BLaER1 treated with 17β-estradiol and CSF1 and Interleukin-3, amounts not matched to agents 10 nM and 100 nM (cell line): ENCODE measurements at regions not wholly inside any gene's neighbourhood (a gene's known extent, or its start where the extent isn't known, plus 50 kb on each side); places are given as distances from the start of the nearest gene placed in this dataset.
"Not testable (repeated sequence)": the region's sequence is repeated elsewhere in the genome, so short reads cannot be mapped to it uniquely, and the experiment has no call there.

ENCODE experiments used
- H3K27ac ChIP-seq, 11 experiments: shearing (Covaris generic); formaldehyde crosslinking; 2 replicates each; pipeline ENCODE4 v1.8.1; 2022
- H3K27me3 ChIP-seq, 11 experiments: shearing (Covaris generic); formaldehyde crosslinking; 2 replicates each; pipeline ENCODE4 v1.8.1; 2022
- H3K36me3 ChIP-seq, 11 experiments: shearing (Covaris generic); formaldehyde crosslinking; 2 replicates each; pipeline ENCODE4 v1.8.1; 2022
- H3K4me1 ChIP-seq, 10 experiments: shearing (Covaris generic); formaldehyde crosslinking; 2 replicates each; pipeline ENCODE4 v1.8.1; 2022
- H3K4me2 ChIP-seq, 11 experiments: shearing (Covaris generic); formaldehyde crosslinking; 2 replicates each; pipeline ENCODE4 v1.8.1; 2022
- H3K4me3 ChIP-seq, 10 experiments: shearing (Covaris generic); formaldehyde crosslinking; 2 replicates each; pipeline ENCODE4 v1.8.1; 2022
- H3K9ac ChIP-seq, 11 experiments: shearing (Covaris generic); formaldehyde crosslinking; 2 replicates each; pipeline ENCODE4 v1.8.1; 2022
- H3K9me3 ChIP-seq, 11 experiments: shearing (Covaris generic); formaldehyde crosslinking; replicated peaks in 1 of 11; 2 replicates each; pipeline ENCODE4 v1.8.1; 2022
- H4K20me1 ChIP-seq, 11 experiments: shearing (Covaris generic); formaldehyde crosslinking; 2 replicates each; pipeline ENCODE4 v1.8.1; 2022
- Cebpa-rat ChIP-seq, 11 experiments: shearing (Covaris generic); IDR thresholded peaks; 2 replicates each; pipeline ENCODE4 v1.8.1; 2022

DNA sequence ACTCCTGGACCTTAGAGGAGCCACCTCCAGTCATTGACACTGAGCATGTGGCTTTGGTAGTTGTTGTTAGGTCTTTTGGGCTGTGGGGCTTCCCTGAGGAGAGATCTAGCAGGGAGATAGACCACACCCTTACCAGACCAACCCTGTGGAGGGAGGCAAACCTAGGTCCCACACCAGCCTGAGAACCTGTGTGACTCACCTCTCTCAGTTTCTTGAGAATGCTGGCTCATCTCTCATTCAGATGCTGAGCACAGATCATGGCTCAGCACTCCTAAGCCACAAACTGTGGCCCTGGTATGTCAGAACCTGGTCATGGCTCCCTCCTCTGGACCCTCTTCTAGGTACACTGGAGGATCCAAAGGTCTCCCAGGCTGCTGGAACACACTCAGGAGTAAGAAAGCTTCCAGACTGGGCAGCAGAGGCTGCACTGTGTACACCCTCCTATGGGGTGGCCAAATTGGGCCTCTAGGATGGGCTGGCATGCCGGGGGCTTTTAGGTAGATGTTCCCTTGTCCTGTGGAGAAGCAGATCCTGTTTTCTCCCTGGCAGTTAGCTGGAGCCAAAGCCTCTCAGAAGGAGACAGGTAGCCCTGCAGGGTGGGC, 1294.5 kb downstream of the KHDRBS2 start:
- no peaks in the 10 kb centered on the region for H3K27me3 ChIP-seq

DNA sequence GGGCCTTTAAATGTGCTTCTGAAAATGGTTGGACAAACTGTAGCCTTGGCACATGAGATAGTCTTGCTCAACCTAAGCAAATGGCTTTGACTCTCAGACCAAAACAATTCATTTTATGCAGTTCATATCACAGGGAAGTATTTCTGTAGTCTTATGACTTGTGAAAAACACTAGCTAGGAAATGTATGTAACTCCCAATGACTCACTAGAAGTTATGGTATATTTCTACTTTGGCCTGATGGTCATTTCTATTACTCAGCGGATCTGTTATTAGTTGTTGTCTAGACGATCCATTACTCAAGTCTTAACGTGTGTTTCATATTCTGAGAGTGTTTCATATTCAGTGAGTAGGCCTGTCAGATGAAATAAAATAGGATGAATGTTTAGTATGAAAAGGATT, 1333.5 kb downstream of the KHDRBS2 start:
- Histone ChIP-seq H4K20me1 (no peaks in the 10 kb centered on the region), H3K4me1 (no peaks in the 10 kb centered on the region), H3K9ac (no peak overlapping the region), H3K36me3 (no peaks in the 10 kb centered on the region), H3K27me3 (no peaks in the 10 kb centered on the region), H3K27ac (no peak overlapping the region), H3K4me3 (no peak overlapping the region), H3K9me3 (no peaks in the 10 kb centered on the region), H3K4me2 (no peak overlapping the region)
- TF ChIP-seq Cebpa-rat (IDR thresholded peaks at IDR 0.05), result no peak

More for the DNA sequence above, 1294.5 kb downstream of the KHDRBS2 start:
- Histone ChIP-seq H4K20me1 (no peaks in the 10 kb centered on the region), H3K36me3 (no peaks in the 10 kb centered on the region), H3K27ac (no peak overlapping the region), H3K9ac (no peak overlapping the region), H3K4me1 (no peaks in the 10 kb centered on the region), H3K9me3 (peaks cover 0 to 7% (median 0%) of the 10 kb centered on the region in 11 experiments; a peak in 2 of 22 replicates), H3K4me2 (no peak overlapping the region), H3K4me3 (no peak overlapping the region)
- no peak for TF ChIP-seq Cebpa-rat (IDR thresholded peaks at IDR 0.05)

DNA sequence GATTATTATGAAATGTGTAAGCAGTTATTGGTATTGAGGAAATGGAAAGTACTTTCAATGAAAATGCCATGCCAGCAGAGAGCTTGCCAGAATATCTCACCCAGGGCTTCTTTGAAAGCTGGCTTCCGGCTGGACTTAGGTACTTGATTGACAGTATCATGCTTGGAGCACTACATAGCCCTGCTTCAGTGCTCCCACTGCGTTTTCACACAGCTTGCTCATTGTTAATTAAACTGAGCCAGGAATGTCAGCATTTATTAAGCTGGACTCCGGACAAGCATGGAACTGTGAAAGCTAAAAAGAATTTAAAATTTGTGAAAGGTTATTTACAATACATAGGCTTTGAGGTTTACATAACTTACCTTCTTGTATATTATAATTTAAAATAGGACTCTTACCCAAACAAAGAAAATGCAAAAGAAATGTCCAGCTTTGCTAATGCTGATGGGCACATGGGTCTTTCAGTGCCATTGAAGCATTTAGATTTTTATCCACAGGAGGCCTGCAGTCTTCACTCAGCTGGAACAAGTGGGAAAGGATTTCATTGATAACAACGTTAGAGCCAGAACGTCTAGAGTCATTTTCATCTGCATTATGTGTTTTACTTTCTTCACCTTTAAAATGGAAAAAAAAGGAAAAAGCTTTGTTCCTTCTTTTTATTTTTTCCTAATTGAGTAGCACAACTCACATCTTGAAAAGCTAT, 1335.7 kb downstream of the KHDRBS2 start:
- not testable (repeated sequence) for H4K20me1 ChIP-seq, H3K9me3 ChIP-seq, H3K4me2 ChIP-seq, H3K4me1 ChIP-seq, H3K27ac ChIP-seq, H3K36me3 ChIP-seq, H3K27me3 ChIP-seq, H3K4me3 ChIP-seq, H3K9ac ChIP-seq

DNA sequence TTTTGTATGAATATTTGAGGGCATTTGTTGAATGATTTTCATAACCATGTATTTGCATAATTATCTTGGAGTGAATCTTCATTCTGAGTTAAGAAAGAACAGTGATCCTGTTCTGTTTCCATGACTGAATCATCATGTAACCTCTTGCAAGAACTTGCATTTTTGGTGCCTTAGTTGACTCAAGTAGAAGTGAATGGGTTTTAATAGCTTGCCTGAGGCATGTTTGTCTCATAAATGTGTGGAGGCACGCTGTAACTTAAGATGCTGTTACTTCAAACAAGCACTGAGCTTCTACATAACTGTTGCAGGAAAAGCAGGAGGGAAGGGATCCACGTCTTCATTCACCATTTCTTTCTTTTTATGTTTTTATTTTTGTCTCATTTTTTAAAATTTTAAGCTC, 1338.6 kb downstream of the KHDRBS2 start:
- not testable (repeated sequence) for H3K9ac ChIP-seq, H3K4me2 ChIP-seq, H3K27ac ChIP-seq, H3K36me3 ChIP-seq, H3K9me3 ChIP-seq, H3K27me3 ChIP-seq, H4K20me1 ChIP-seq, H3K4me3 ChIP-seq, H3K4me1 ChIP-seq

GRCh38 chr6:60944803-60945202, 1341.2 kb downstream of the KHDRBS2 start:
- not testable (repeated sequence) for H3K4me1 ChIP-seq, H3K36me3 ChIP-seq, H4K20me1 ChIP-seq, H3K27me3 ChIP-seq, H3K4me2 ChIP-seq, H3K9ac ChIP-seq, H3K27ac ChIP-seq, H3K4me3 ChIP-seq, H3K9me3 ChIP-seq

- H3K4me1 ChIP-seq, H3K4me3 ChIP-seq, H3K4me2 ChIP-seq, H3K9me3 ChIP-seq, H3K27ac ChIP-seq, H3K9ac ChIP-seq, H4K20me1 ChIP-seq, H3K36me3 ChIP-seq, H3K27me3 ChIP-seq: not testable (repeated sequence)
These were observed 1350.1 kb downstream of the KHDRBS2 start for GRCh38 chr6:60935970-60936369.

DNA sequence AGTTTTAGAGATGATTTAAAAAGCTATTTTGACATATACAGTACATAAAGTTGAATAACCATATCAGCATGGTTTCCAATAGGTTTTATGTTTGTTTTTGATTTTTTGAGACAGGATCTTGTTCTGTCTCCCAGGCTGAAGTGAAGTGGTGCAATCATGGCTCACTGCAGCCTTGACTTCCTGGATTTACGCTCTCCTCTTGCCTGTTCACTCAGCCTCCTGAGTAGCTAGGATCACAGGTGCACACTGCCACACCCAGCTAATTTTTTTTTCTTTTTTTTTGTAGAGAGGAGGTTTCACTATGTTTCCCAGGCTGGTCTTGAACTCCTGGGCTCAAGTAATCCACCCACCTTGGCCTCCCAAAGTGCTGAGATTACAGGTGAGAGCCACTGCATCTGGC, 1366.4 kb downstream of the KHDRBS2 start:
- H3K9ac ChIP-seq, H3K4me3 ChIP-seq, H4K20me1 ChIP-seq, H3K36me3 ChIP-seq, H3K27me3 ChIP-seq, H3K9me3 ChIP-seq, H3K4me2 ChIP-seq, H3K4me1 ChIP-seq, H3K27ac ChIP-seq: not testable (repeated sequence)

DNA sequence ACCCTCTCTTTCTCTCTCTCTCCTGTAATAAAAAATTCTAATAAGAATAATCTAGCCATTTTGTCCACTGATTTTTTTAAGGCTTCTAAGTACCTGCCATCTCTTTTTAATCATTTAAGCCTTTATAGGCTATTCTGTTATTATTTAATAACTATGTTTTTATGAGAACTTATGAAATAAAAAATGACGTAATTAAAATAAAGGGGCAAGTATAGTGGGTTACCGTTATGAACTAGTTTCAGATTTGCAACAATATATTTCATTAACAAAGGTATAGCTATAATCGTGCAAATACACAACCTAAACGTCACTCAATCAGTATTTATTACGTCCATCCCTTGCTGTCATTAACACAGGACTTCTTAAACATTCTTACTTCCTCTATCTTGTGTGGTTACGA, 1382.2 kb downstream of the KHDRBS2 start:
- not testable (repeated sequence) for H4K20me1 ChIP-seq, H3K4me3 ChIP-seq

DNA sequence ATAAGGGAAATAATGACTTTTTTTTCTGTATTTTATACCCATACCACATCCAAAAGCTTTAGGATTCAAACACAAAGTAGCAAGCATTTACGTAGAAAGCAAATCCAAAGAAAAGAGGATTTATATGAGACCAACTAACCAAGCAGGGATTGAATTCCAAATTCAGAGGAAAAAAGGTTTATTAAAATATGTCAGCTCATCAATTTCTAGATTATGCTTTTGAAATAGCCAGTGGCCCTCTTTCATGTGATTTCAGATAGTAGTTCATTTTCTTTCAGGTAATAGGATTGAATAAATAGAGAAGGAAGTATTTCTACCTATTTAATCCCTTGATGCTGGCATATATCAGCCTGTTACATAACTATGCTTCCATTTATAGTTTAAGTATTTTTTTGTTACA, 1392.7 kb downstream of the KHDRBS2 start:
- not testable (repeated sequence) for H3K9ac ChIP-seq, H4K20me1 ChIP-seq, H3K27ac ChIP-seq, H3K4me3 ChIP-seq, H3K36me3 ChIP-seq, H3K27me3 ChIP-seq, H3K4me1 ChIP-seq, H3K4me2 ChIP-seq, H3K9me3 ChIP-seq

More for the DNA sequence above, 1382.2 kb downstream of the KHDRBS2 start:
- not testable (repeated sequence) for H3K36me3 ChIP-seq, H3K9ac ChIP-seq, H3K4me2 ChIP-seq, H3K4me1 ChIP-seq, H3K27me3 ChIP-seq, H3K27ac ChIP-seq, H3K9me3 ChIP-seq

GRCh38 chr6:60891606-60892005, 1394.4 kb downstream of the KHDRBS2 start:
- Histone ChIP-seq H3K27me3 (no peaks in the 10 kb centered on the region), H3K9me3 (no peaks in the 10 kb centered on the region), H3K27ac (no peak overlapping the region), H3K4me1 (no peaks in the 10 kb centered on the region), H3K4me3 (no peak overlapping the region), H3K4me2 (no peak overlapping the region), H4K20me1 (no peaks in the 10 kb centered on the region), H3K9ac (no peak overlapping the region), H3K36me3 (no peaks in the 10 kb centered on the region)
- TF ChIP-seq Cebpa-rat (IDR thresholded peaks at IDR 0.05), result no peak

GRCh38 chr6:60877396-60877795, 1408.6 kb downstream of the KHDRBS2 start:
- not testable (repeated sequence) for H3K27ac ChIP-seq, H3K4me3 ChIP-seq, H3K4me1 ChIP-seq, H4K20me1 ChIP-seq, H3K4me2 ChIP-seq, H3K27me3 ChIP-seq, H3K9ac ChIP-seq, H3K9me3 ChIP-seq, H3K36me3 ChIP-seq

GRCh38 chr6:60870779-60871178, 1415.2 kb downstream of the KHDRBS2 start:
- not testable (repeated sequence) for H3K36me3 ChIP-seq, H4K20me1 ChIP-seq, H3K27ac ChIP-seq, H3K4me1 ChIP-seq, H3K27me3 ChIP-seq, H3K4me2 ChIP-seq, H3K9ac ChIP-seq, H3K4me3 ChIP-seq, H3K9me3 ChIP-seq
